CD14-positive monocyte (primary cell): ENCODE measurements at regions not wholly inside any gene's neighbourhood (a gene's known extent, or its start where the extent isn't known, plus 50 kb on each side); places are given as distances from the start of the nearest gene placed in this dataset.

ENCODE experiments used
- DNase-seq, 3 donors: peaks; one replicate each; pipeline ENCODE4 v3.0.0-alpha.2; 2011 to 2022
- H2AFZ ChIP-seq: 2 replicates; pipeline ENCODE4 v1.6.0; 2012; ENCODE audit warnings: mild to moderate bottlenecking, low read depth, low read length, inconsistent platforms; ENCODE audit not compliant: insufficient read depth, poor library complexity, severe bottlenecking
- H3K27ac ChIP-seq, 2 donors: 1 replicate in 1 of 2; 2 replicates in 1 of 2; pipeline ENCODE4 v1.5.1; 2012 to 2013; ENCODE audit warnings: low read length in 2 of 2, control low read depth in 1 of 2, inconsistent platforms in 1 of 2, low read depth in 1 of 2, mild to moderate bottlenecking in 1 of 2
- H3K27me3 ChIP-seq, 2 donors: one replicate each; pipeline versions ENCODE4 v1.6.0 to v1.6.1; 2011 to 2013; ENCODE audit warnings: low read length in 2 of 2; ENCODE audit not compliant: control insufficient read depth in 2 of 2, insufficient read depth in 2 of 2
- H3K36me3 ChIP-seq, 2 donors: replicated peaks in 1 of 2; 1 replicate in 1 of 2; 2 replicates in 1 of 2; pipeline versions ENCODE4 v1.5.1 to v1.6.1; 2012 to 2013; ENCODE audit warnings: low read length in 2 of 2, control low read depth in 1 of 2, inconsistent platforms in 1 of 2, mild to moderate bottlenecking in 1 of 2; ENCODE audit not compliant: insufficient read depth in 2 of 2, control insufficient read depth in 1 of 2
- H3K4me1 ChIP-seq, 2 donors: 1 replicate in 1 of 2; 2 replicates in 1 of 2; pipeline versions ENCODE4 v1.5.1 to v1.6.1; 2012 to 2013; ENCODE audit warnings: low read length in 2 of 2, control low read depth in 1 of 2, inconsistent platforms in 1 of 2, mild to moderate bottlenecking in 1 of 2, moderate library complexity in 1 of 2; ENCODE audit not compliant: insufficient read depth in 2 of 2, control insufficient read depth in 1 of 2
- H3K4me2 ChIP-seq: replicated peaks from 2 replicates; pipeline ENCODE3; 2012; ENCODE audit warnings: low read length, moderate library complexity, mild to moderate bottlenecking; ENCODE audit not compliant: poor library complexity, severe bottlenecking; ENCODE audit errors: extremely low read depth
- H3K4me3 ChIP-seq, 3 experiments: fragments of 200-600 bp in 1 of 3; sonication (generic) in 1 of 3; replicated peaks in 1 of 3; 1 replicate in 2 of 3; 2 replicates in 1 of 3; pipeline ENCODE4 v1.5.1; 2011 to 2013; ENCODE audit warnings: low read length in 3 of 3, mild to moderate bottlenecking in 3 of 3, control low read depth in 2 of 3, low read depth in 2 of 3, inconsistent platforms in 1 of 3, moderate library complexity in 1 of 3
- H3K79me2 ChIP-seq: 2 replicates; pipeline ENCODE4 v1.6.0; 2012; ENCODE audit warnings: mild to moderate bottlenecking, control low read depth, inconsistent platforms, low read length, moderate library complexity; ENCODE audit not compliant: insufficient read depth
- H3K9ac ChIP-seq: 2 replicates; pipeline ENCODE4 v1.6.0; 2017; ENCODE audit warnings: low read length, mild to moderate bottlenecking; ENCODE audit not compliant: insufficient read depth, poor library complexity, severe bottlenecking
- H3K9me3 ChIP-seq, 2 donors: replicated peaks in 1 of 2; 1 replicate in 1 of 2; 2 replicates in 1 of 2; pipeline versions ENCODE4 v1.5.1 to v1.6.1; 2012 to 2013; ENCODE audit warnings: low read length in 2 of 2, control low read depth in 1 of 2; ENCODE audit not compliant: control insufficient read depth in 1 of 2, insufficient read depth in 1 of 2
- H4K20me1 ChIP-seq: 2 replicates; pipeline ENCODE4 v1.6.0; 2012; ENCODE audit warnings: mild to moderate bottlenecking, low read length, control low read depth, moderate library complexity; ENCODE audit not compliant: insufficient read depth
- H3K27ac Mint-ChIP-seq, 7 donors: one replicate each; pipeline ENCODE4 v1.8.0; 2020; ENCODE audit warnings: mild to moderate bottlenecking in 7 of 7, mixed read lengths in 7 of 7, moderate library complexity in 6 of 7, inconsistent platforms in 2 of 7
- H3K27me3 Mint-ChIP-seq, 3 donors: one replicate each; pipeline ENCODE4 v1.8.0; 2021 to 2022; ENCODE audit warnings: low read depth in 3 of 3, mild to moderate bottlenecking in 3 of 3, mixed read lengths in 3 of 3, moderate library complexity in 3 of 3, inconsistent platforms in 1 of 3
- H3K36me3 Mint-ChIP-seq, 2 donors: one replicate each; pipeline ENCODE4 v1.8.0; 2020; ENCODE audit warnings: mixed read lengths in 2 of 2, inconsistent platforms in 1 of 2, mild to moderate bottlenecking in 1 of 2
- H3K4me1 Mint-ChIP-seq: one replicate; pipeline ENCODE4 v1.8.0; 2020; ENCODE audit warnings: mild to moderate bottlenecking, mixed read lengths
- H3K4me3 Mint-ChIP-seq, 2 donors: one replicate each; pipeline ENCODE4 v1.8.0; 2020; ENCODE audit warnings: mild to moderate bottlenecking in 2 of 2, mixed read lengths in 2 of 2, moderate library complexity in 1 of 2
- H3K9me3 Mint-ChIP-seq, 7 donors: one replicate each; pipeline ENCODE4 v1.8.0; 2020 to 2022; ENCODE audit warnings: mixed read lengths in 7 of 7, mild to moderate bottlenecking in 6 of 7, moderate library complexity in 6 of 7, inconsistent platforms in 2 of 7
- WGBS: methylation state at CpG from one replicate; pipeline ENCODE4 v1.1.5; 2013; ENCODE audit warnings: missing lambda C conversion rate; ENCODE audit not compliant: insufficient coverage; 5-methylcytosine and 5-hydroxymethylcytosine counted together
- intact Hi-C, 2 donors: fragments of 100-400 bp; cut with micrococcal nuclease; formaldehyde crosslinking; loops; one replicate each; pipeline versions ENCODE4 v1.15.0 to v1.15.1; 2023
- TF ChIP-seq, protein P1 (sequence below): fragments of 200-600 bp; IDR thresholded peaks from one replicate; pipeline ENCODE4 v1.8.0; 2022; ENCODE audit warnings: antibody characterized with exemption, mild to moderate bottlenecking

DNA sequence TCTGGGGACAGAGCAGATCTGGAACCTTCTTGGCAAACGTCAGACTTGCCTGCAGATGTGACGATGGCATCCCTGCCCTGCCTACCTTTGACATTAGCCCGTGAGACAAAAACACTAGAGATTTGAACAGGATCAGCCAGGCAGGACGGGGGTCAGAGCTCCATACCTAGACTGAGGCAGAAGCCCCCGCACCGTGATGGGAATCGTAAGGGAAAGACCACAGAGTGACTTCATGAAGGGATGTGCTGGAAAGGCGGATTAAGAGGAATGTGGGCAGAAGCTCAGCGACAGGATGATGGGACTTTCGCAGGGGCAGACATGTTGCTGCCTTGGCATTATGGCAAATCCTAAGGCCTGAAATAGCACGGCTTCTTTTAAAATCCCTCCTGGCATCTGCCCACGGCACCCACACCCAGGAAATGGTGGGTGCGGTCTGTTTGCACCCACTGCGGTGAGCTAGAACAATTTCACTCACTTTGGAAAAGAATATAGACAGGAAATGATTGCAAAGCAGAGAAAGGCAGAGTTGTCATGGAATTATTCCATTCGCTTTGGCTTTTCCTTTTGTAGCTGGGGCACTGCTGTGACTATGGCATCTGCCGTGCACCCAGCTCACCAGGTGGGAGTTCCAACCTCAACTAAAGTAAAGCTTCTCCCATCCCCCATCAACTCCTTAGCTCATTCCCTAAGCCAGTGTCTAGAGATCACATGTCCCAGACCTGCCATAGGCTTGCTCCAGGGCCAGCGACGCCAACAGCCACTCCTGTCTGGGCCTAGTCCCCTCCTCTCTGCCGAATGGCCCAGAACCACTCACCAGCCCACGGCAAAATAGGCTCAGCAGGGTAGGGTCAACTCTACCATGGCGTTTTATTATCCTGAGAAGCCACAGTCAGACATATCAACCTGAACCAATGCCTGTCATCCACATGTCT lies 112.7 kb upstream of the NPAS2 start:
- Mint-ChIP-seq H3K4me1 (no peaks in the 10 kb centered on the region), H3K36me3 (no peaks in the 10 kb centered on the region), H3K9me3 (peaks cover 0 to 2% (median 0%) of the 10 kb centered on the region in 7 donors), H3K4me3 (no peak overlapping the region), H3K27me3 (peaks cover 5 to 7% (median 6%) of the 10 kb centered on the region in 3 donors), H3K27ac (peak overlapping the region in 1 of 7 donors; percentile 57)
- no peaks in the 10 kb centered on the region for H3K9me3 ChIP-seq
- H2AFZ ChIP-seq: no peak overlapping the region
- no peak overlapping the region for H3K4me2 ChIP-seq
- no peaks in the 10 kb centered on the region for H3K27me3 ChIP-seq
- intact Hi-C loops: no loop called here
- TF ChIP-seq, protein P1, sequence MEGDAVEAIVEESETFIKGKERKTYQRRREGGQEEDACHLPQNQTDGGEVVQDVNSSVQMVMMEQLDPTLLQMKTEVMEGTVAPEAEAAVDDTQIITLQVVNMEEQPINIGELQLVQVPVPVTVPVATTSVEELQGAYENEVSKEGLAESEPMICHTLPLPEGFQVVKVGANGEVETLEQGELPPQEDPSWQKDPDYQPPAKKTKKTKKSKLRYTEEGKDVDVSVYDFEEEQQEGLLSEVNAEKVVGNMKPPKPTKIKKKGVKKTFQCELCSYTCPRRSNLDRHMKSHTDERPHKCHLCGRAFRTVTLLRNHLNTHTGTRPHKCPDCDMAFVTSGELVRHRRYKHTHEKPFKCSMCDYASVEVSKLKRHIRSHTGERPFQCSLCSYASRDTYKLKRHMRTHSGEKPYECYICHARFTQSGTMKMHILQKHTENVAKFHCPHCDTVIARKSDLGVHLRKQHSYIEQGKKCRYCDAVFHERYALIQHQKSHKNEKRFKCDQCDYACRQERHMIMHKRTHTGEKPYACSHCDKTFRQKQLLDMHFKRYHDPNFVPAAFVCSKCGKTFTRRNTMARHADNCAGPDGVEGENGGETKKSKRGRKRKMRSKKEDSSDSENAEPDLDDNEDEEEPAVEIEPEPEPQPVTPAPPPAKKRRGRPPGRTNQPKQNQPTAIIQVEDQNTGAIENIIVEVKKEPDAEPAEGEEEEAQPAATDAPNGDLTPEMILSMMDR: no peak
- H4K20me1 ChIP-seq: no peaks in the 10 kb centered on the region
- H3K9ac ChIP-seq: no peak overlapping the region
- no peaks in the 10 kb centered on the region for H3K36me3 ChIP-seq
- H3K79me2 ChIP-seq: no peaks in the 10 kb centered on the region
- no peaks in the 10 kb centered on the region for H3K4me1 ChIP-seq
- H3K4me3 ChIP-seq: no peak overlapping the region
- 93% methylated on average over 17 of the region's 21 CpGs for WGBS
- no peak overlapping the region for H3K27ac ChIP-seq
- no peak for DNase-seq

DNA sequence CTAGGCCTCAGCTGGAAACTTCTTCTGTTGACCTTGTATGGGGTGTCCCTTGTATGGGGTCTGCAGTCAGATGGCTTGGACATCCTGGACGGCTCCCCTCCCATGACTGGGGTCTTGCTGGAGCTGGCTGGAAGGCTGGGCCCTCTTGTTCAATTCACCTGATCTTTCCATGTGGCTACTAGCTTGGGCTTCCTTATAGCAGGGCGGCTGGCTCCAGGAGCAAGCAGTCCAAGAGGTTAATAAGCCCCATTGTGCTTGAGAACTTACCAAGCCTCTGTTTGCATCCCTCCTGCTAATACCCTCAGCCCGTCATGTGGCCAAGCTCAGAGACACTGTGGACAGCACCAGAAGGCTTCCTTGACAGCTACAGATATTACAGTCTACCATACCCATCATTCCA lies 111.6 kb upstream of the NPAS2 start:
- TF ChIP-seq, protein P1: no peak
- Histone ChIP-seq H3K36me3 (no peaks in the 10 kb centered on the region), H2AFZ (no peak overlapping the region), H3K9me3 (no peaks in the 10 kb centered on the region), H3K4me3 (no peak overlapping the region), H3K27ac (no peak overlapping the region), H3K4me1 (no peaks in the 10 kb centered on the region), H3K9ac (no peak overlapping the region), H3K4me2 (no peak overlapping the region), H3K27me3 (no peaks in the 10 kb centered on the region), H3K79me2 (no peaks in the 10 kb centered on the region), H4K20me1 (no peaks in the 10 kb centered on the region)
- H3K27ac Mint-ChIP-seq: no peak overlapping the region
- H3K9me3 Mint-ChIP-seq: peaks cover 0 to 3% (median 0%) of the 10 kb centered on the region in 7 donors
- H3K27me3 Mint-ChIP-seq: peaks cover 5 to 7% (median 6%) of the 10 kb centered on the region in 3 donors
- no peak overlapping the region for H3K4me3 Mint-ChIP-seq
- DNase-seq: no peak
- 91% methylated on average over 2 of the region's 3 CpGs for WGBS
- H3K4me1 Mint-ChIP-seq: no peaks in the 10 kb centered on the region
- H3K36me3 Mint-ChIP-seq: no peaks in the 10 kb centered on the region
- intact Hi-C loops: no loop called here
